ENCODE measurements at regions not wholly inside any gene's neighbourhood (a gene's known extent, or its start where the extent isn't known, plus 50 kb on each side); places are given as distances from the start of the nearest gene placed in this dataset.

DNA sequence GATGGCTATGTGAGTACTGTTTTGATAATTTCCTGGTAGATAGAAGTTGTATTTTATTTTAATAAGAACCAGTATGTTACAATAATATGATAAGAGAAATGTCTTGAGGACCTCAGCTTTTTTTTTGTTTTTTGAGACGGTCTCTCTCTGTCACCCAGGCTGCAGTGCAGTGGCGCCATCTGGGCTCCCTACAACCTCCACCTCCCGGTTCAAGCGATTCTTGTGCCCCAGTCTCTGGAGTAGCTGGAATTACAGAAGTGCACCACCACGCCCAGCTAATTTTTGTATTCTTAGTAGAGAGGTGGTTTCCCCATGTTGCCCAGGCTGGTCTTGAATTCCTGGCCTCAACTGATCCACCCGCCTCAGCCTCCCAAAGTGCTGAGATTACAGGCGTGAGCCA is 968.1 kb upstream of the ADGRL4 start:
- no peak for TF ChIP-seq CTCF (IDR thresholded peaks at IDR 0.05)
- no peak for TF ChIP-seq POLR2AphosphoS5 (IDR thresholded peaks at IDR 0.05)
- TF ChIP-seq POLR2A (IDR thresholded peaks at IDR 0.05): no peak
- H3K4me3 ChIP-seq: no peak overlapping the region
- H3K27me3 ChIP-seq: no peaks in the 10 kb centered on the region
- H3K9me3 ChIP-seq: no peaks in the 10 kb centered on the region
- intact Hi-C loops (cut with DNase I; ENCODE audit: low total_unique reads): no loop called here
- DNase-seq (ENCODE audit: low spot score in 2 of 2): no peak
- no peaks in the 10 kb centered on the region for H3K4me1 ChIP-seq
- no peaks in the 10 kb centered on the region for H3K36me3 ChIP-seq
- no peak overlapping the region for H3K27ac ChIP-seq

DNA sequence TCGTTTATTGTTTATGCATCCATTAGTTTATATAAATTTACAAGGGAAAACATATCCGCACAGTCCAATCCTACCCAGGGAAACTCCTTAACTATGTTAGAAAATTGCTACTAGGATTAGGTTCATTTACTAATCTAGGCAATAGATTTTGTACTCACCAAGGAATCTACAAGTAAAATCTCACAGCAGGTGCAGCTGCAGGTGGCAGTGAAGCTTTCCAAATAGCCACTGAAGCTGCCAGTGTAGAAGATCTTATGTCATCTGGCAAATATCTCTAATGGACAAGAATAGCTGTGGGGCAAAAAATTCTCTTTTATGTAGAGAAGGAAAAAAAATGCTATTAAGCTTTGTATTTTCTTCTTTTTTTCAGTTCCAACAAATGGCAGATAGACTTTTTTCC is 963.4 kb upstream of the ADGRL4 start:
- Histone ChIP-seq H3K9me3 (no peaks in the 10 kb centered on the region), H3K36me3 (no peaks in the 10 kb centered on the region), H3K27ac (no peak overlapping the region), H3K4me3 (no peak overlapping the region), H3K27me3 (no peaks in the 10 kb centered on the region), H3K4me1 (no peaks in the 10 kb centered on the region)
- DNase-seq (ENCODE audit: low spot score in 2 of 2): no peak
- intact Hi-C loops (cut with DNase I; ENCODE audit: low total_unique reads): no loop called here
- no peak for TF ChIP-seq CTCF (IDR thresholded peaks at IDR 0.05)
- TF ChIP-seq POLR2A (IDR thresholded peaks at IDR 0.05): no peak
- no peak for TF ChIP-seq POLR2AphosphoS5 (IDR thresholded peaks at IDR 0.05)

DNA sequence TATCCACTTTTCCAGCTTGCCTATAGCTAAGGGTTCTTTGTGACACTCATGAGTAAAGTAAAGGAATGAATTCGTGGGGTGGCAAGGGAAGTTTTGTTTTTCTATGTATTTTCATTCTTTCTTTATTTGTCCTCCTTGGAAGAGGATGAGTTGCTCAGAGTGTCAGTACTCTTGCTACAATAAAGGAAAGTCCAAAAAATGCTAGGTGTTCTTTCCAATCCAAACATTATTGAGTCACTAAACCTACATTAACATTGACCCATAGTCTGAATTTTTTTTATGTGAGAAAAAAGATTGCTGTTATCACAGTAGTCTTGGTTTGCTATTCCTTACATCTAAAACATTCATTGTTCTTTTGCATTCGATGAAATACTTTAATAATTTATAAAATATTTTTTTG is 959.9 kb upstream of the ADGRL4 start:
- no peaks in the 10 kb centered on the region for H3K9me3 ChIP-seq
- H3K4me1 ChIP-seq: no peaks in the 10 kb centered on the region
- H3K36me3 ChIP-seq: no peaks in the 10 kb centered on the region
- intact Hi-C loops (cut with DNase I; ENCODE audit: low total_unique reads): no loop called here
- H3K4me3 ChIP-seq: no peak overlapping the region
- no peak for DNase-seq (ENCODE audit: low spot score in 2 of 2)
- TF ChIP-seq CTCF (IDR thresholded peaks at IDR 0.05) (no peak), POLR2AphosphoS5 (IDR thresholded peaks at IDR 0.05) (no peak), POLR2A (IDR thresholded peaks at IDR 0.05) (no peak)
- no peaks in the 10 kb centered on the region for H3K27me3 ChIP-seq
- no peak overlapping the region for H3K27ac ChIP-seq

DNA sequence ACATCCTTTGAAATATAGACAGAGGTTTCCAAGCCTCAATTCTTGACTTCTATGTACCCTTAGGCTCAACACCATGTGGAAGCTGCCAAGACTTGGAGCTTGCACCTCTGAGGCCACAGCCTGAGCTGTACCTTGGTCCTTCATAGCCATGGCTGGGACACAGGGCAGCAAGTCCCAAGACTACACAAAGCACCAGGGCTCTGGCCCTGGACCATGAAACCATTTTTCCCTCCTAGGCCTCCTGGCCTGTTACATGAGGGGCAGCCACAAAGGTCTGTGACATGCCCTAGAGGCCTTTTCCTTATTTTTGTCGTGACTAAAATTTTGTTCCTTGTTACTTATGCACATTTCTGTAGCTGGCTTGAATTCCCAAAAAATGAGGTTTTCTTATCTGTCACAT is 953.1 kb upstream of the ADGRL4 start:
- Histone ChIP-seq H3K9me3 (peaks cover 6 to 11% of the 10 kb centered on the region in 2 donors), H3K27me3 (no peaks in the 10 kb centered on the region), H3K4me3 (no peak overlapping the region), H3K36me3 (no peaks in the 10 kb centered on the region), H3K27ac (no peak overlapping the region), H3K4me1 (no peaks in the 10 kb centered on the region)
- no peak for TF ChIP-seq POLR2AphosphoS5 (IDR thresholded peaks at IDR 0.05)
- no peak for TF ChIP-seq POLR2A (IDR thresholded peaks at IDR 0.05)
- no peak for TF ChIP-seq CTCF (IDR thresholded peaks at IDR 0.05)
- intact Hi-C loops (cut with DNase I; ENCODE audit: low total_unique reads): loop anchor here (5.0 to 10.0 kb wide), 2 partner anchors 422 to 575 kb away; no protein-coding TSS in a partner anchor
- no peak for DNase-seq (ENCODE audit: low spot score in 2 of 2)

- H3K27ac ChIP-seq: no peak overlapping the region
- H3K4me1 ChIP-seq: no peaks in the 10 kb centered on the region
- no peak for DNase-seq (ENCODE audit: low spot score in 2 of 2)
- H3K4me3 ChIP-seq: no peak overlapping the region
- peaks cover 6 to 19% of the 10 kb centered on the region in 2 donors for H3K9me3 ChIP-seq
- H3K36me3 ChIP-seq: no peaks in the 10 kb centered on the region
- H3K27me3 ChIP-seq: no peaks in the 10 kb centered on the region
- TF ChIP-seq CTCF (IDR thresholded peaks at IDR 0.05) (no peak), POLR2A (IDR thresholded peaks at IDR 0.05) (no peak), POLR2AphosphoS5 (IDR thresholded peaks at IDR 0.05) (no peak)
- intact Hi-C loops (cut with DNase I; ENCODE audit: low total_unique reads): loop anchor here (10.0 kb wide), 1 partner anchor 579 kb away; no protein-coding TSS in a partner anchor
These were observed 949.4 kb upstream of the ADGRL4 start for GRCh38 chr1:79955966-79956365.

All from breast epithelium (tissue), 4 donors.